Neuronal stem cell (in vitro differentiated cells): ENCODE measurements at regions not wholly inside any gene's neighbourhood (a gene's known extent, or its start where the extent isn't known, plus 50 kb on each side); places are given as distances from the start of the nearest gene placed in this dataset.
A peak's percentile ranks its signal among the peaks of the same experiment; 100 is the strongest.

Source experiments
- DNase-seq: peaks from one replicate; pipeline ENCODE4 v3.0.0-alpha.2; 2013; ENCODE audit warnings: low spot score
- H2AFZ ChIP-seq: one replicate; pipeline ENCODE4 v1.6.1; 2013; ENCODE audit warnings: mild to moderate bottlenecking, low read length, inconsistent platforms
- H2AK5ac ChIP-seq: 2 replicates; pipeline ENCODE4 v1.6.1; 2013; ENCODE audit warnings: low read depth, mild to moderate bottlenecking, inconsistent platforms, low read length, moderate library complexity, mixed read lengths
- H2BK120ac ChIP-seq: 2 replicates; pipeline ENCODE4 v1.6.1; 2013; ENCODE audit warnings: low read depth, mild to moderate bottlenecking, inconsistent platforms, low read length, moderate library complexity, mixed read lengths
- H2BK12ac ChIP-seq: one replicate; pipeline ENCODE4 v1.6.1; 2013; ENCODE audit warnings: low read length, inconsistent platforms
- H2BK15ac ChIP-seq: 2 replicates; pipeline ENCODE4 v1.6.1; 2013; ENCODE audit warnings: mild to moderate bottlenecking, low read length, inconsistent platforms, mixed read lengths
- H2BK5ac ChIP-seq: one replicate; pipeline ENCODE4 v1.6.1; 2013; ENCODE audit warnings: inconsistent platforms, mild to moderate bottlenecking, low read length, moderate library complexity
- H3K14ac ChIP-seq: one replicate; pipeline ENCODE4 v1.6.1; 2013; ENCODE audit warnings: low read length, inconsistent platforms
- H3K18ac ChIP-seq: 2 replicates; pipeline ENCODE4 v1.6.1; 2013; ENCODE audit warnings: low read length, inconsistent platforms
- H3K23ac ChIP-seq: 2 replicates; pipeline ENCODE4 v1.6.1; 2013; ENCODE audit warnings: low read depth, mild to moderate bottlenecking, mixed read lengths, low read length, inconsistent platforms; ENCODE audit not compliant: poor library complexity
- H3K27ac ChIP-seq: replicated peaks from 3 replicates; pipeline ENCODE4 v1.5.1; 2013; ENCODE audit warnings: low read length, inconsistent platforms
- H3K27me3 ChIP-seq, 3 experiments: 2 replicates each; pipeline ENCODE4 v1.6.1; 2013; ENCODE audit warnings: low read length in 3 of 3, mild to moderate bottlenecking in 2 of 3, inconsistent platforms in 1 of 3, low read depth in 1 of 3, mixed read lengths in 1 of 3, moderate library complexity in 1 of 3; ENCODE audit not compliant: control insufficient read depth in 3 of 3, insufficient read depth in 3 of 3
- H3K36me3 ChIP-seq, 2 donors: replicated peaks in 1 of 2; 2 replicates each; pipeline ENCODE4 v1.6.1; 2013; ENCODE audit warnings: low read length in 2 of 2; ENCODE audit not compliant: control insufficient read depth in 2 of 2, insufficient read depth in 2 of 2
- H3K4ac ChIP-seq: 2 replicates; pipeline ENCODE4 v1.6.1; 2013; ENCODE audit warnings: inconsistent platforms, mild to moderate bottlenecking, low read length, moderate library complexity
- H3K4me1 ChIP-seq, 2 donors: 1 replicate in 1 of 2; 2 replicates in 1 of 2; pipeline ENCODE4 v1.6.1; 2013; ENCODE audit warnings: low read length in 2 of 2, low read depth in 1 of 2; ENCODE audit not compliant: control insufficient read depth in 2 of 2, insufficient read depth in 1 of 2
- H3K4me2 ChIP-seq: one replicate; pipeline ENCODE4 v1.6.1; 2013; ENCODE audit warnings: mild to moderate bottlenecking, low read length, inconsistent platforms; ENCODE audit not compliant: insufficient read depth, poor library complexity, severe bottlenecking
- H3K4me3 ChIP-seq, 2 donors: 2 replicates each; pipeline ENCODE4 v1.5.1; 2013; ENCODE audit warnings: low read length in 2 of 2, mild to moderate bottlenecking in 2 of 2, inconsistent platforms in 1 of 2, moderate library complexity in 1 of 2
- H3K79me1 ChIP-seq: one replicate; pipeline ENCODE4 v1.6.1; 2013; ENCODE audit warnings: low read depth, mild to moderate bottlenecking, inconsistent platforms, low read length, moderate library complexity
- H3K9ac ChIP-seq: one replicate; pipeline ENCODE4 v1.6.1; 2013; ENCODE audit warnings: mild to moderate bottlenecking, low read depth, low read length, inconsistent platforms; ENCODE audit not compliant: poor library complexity
- H3K9me3 ChIP-seq, 2 donors: replicated peaks in 1 of 2; 2 replicates each; pipeline versions ENCODE3 to v1.6.1; 2013; ENCODE audit warnings: low read length in 2 of 2, mild to moderate bottlenecking in 2 of 2, inconsistent platforms in 1 of 2, low read depth in 1 of 2, mixed read lengths in 1 of 2, moderate library complexity in 1 of 2; ENCODE audit not compliant: control insufficient read depth in 2 of 2, insufficient read depth in 1 of 2
- H4K8ac ChIP-seq: one replicate; pipeline ENCODE4 v1.6.1; 2013; ENCODE audit warnings: low read depth, mild to moderate bottlenecking, inconsistent platforms, low read length, moderate library complexity
- H4K91ac ChIP-seq: one replicate; pipeline ENCODE4 v1.6.1; 2013; ENCODE audit warnings: low read length, low read depth, mild to moderate bottlenecking, inconsistent platforms; ENCODE audit not compliant: poor library complexity
- WGBS, 2 donors: extraction: QIAGEN DNeasy Blood & Tissue Kit; methylation state at CpG; one replicate each; pipeline ENCODE4 v1.1.7; 2013; ENCODE audit warnings: missing lambda C conversion rate in 2 of 2, mixed read lengths in 1 of 2; ENCODE audit not compliant: insufficient read length in 2 of 2, insufficient replicate concordance in 1 of 2; ENCODE audit errors: extremely low coverage in 2 of 2; 5-methylcytosine and 5-hydroxymethylcytosine counted together

DNA sequence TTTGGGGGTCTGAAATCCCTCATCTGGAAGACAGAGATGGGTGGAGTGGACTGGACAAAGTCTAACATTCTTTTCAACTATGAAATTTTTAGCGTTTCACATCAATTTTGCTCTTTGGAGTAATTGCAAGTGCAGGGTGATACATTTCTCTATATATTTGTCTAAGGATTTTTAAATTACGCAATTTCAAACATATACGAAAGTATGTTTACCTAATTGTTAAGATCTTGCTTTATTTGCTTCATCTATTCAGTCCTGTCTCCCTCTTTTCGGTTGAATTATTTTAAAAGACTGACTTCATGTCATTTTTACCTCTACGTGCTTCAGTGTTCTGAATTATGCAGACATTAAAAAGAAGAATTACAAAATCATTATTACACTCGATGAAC is 101.9 kb upstream of the CREB5 start:
- Histone ChIP-seq H2AK5ac (no peak overlapping the region), H2AFZ (no peak overlapping the region), H3K4me1 (peaks cover 0 to 9% of the 10 kb centered on the region in 2 donors), H3K79me1 (no peaks in the 10 kb centered on the region), H4K91ac (no peak overlapping the region), H4K8ac (no peak overlapping the region), H3K23ac (no peak overlapping the region), H3K4ac (no peak overlapping the region), H2BK15ac (no peak overlapping the region), H3K27me3 (peaks cover 0 to 22% (median 0%) of the 10 kb centered on the region in 3 experiments), H3K4me2 (no peak overlapping the region), H3K18ac (no peak overlapping the region), H3K14ac (no peak overlapping the region), H2BK120ac (no peak overlapping the region), H3K9ac (no peak overlapping the region), H3K9me3 (peaks cover 0 to 7% of the 10 kb centered on the region in 2 donors), H2BK12ac (no peak overlapping the region), H2BK5ac (no peak overlapping the region), H3K36me3 (no peaks in the 10 kb centered on the region), H3K27ac (no peak overlapping the region), H3K4me3 (no peak overlapping the region)
- no peak for DNase-seq
- WGBS, 2 donors, result no CpG with 5 or more reads among the region's 6 CpGs

DNA sequence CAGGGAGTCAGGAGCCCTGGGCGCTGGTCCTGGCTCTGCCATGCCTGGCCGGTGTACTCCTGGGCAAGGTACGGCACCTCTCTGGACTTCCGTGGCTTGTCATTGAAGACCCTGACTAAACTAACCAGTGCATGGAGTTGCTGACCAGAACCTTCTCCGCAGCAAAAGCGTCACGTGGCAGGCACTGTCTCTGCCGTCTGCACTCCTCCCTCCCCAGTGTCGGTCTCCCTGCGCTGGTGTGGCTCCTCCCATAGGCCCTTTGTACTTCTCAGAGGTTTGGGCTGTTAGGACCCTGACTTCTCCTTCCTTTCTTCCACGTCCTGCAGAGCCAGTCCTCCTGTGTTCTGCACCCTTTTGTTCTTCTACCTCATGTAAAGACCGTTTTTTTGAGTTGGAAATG is 100.6 kb upstream of the CREB5 start:
- H4K91ac ChIP-seq, result no peak overlapping the region

DNA sequence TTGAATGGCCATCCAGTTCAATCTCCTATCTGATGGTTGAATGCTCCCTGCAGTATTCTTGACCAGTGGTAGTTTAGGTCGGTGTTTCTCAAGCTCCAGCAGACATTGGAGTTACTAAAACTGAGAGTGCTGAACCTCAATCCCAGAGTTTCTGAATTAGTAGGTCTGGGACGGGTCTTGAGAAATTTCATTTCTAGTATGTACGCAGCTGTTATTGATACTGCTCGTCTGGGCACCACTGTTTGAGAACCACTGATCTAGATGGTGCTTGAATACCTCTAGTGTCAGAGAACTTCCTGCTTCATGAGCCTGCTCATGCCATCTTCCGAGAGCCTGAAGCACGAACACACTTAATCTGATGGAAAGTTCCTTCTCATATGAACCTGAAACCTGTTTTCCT is 99.4 kb upstream of the CREB5 start:
- Histone ChIP-seq H3K27me3 (peaks cover 0 to 29% (median 0%) of the 10 kb centered on the region in 3 experiments), H3K14ac (no peak overlapping the region), H3K9ac (no peak overlapping the region), H2BK120ac (no peak overlapping the region), H4K91ac (no peak overlapping the region), H2BK12ac (no peak overlapping the region), H3K4me2 (no peak overlapping the region), H3K9me3 (peaks cover 0 to 4% of the 10 kb centered on the region in 2 donors), H3K4me3 (no peak overlapping the region), H3K23ac (no peak overlapping the region), H3K79me1 (no peaks in the 10 kb centered on the region), H2AK5ac (no peak overlapping the region), H3K36me3 (no peaks in the 10 kb centered on the region), H3K4ac (no peak overlapping the region), H3K4me1 (peaks cover 0 to 9% of the 10 kb centered on the region in 2 donors), H2BK5ac (no peak overlapping the region), H2BK15ac (no peak overlapping the region), H3K18ac (no peak overlapping the region), H4K8ac (no peak overlapping the region), H3K27ac (no peak overlapping the region), H2AFZ (no peak overlapping the region)
- no peak for DNase-seq
- WGBS, 2 donors, result no CpG with 5 or more reads among the region's 6 CpGs

More for the DNA sequence above, 100.6 kb upstream of the CREB5 start:
- H2AFZ ChIP-seq, result no peak overlapping the region
- H3K27me3 ChIP-seq, result peaks cover 0 to 28% (median 0%) of the 10 kb centered on the region in 3 experiments
- H3K4me1 ChIP-seq, result peaks cover 0 to 9% of the 10 kb centered on the region in 2 donors
- H2BK15ac ChIP-seq, result no peak overlapping the region
- no CpG with 5 or more reads among the region's 12 CpGs for WGBS, 2 donors
- H3K79me1 ChIP-seq, result no peaks in the 10 kb centered on the region
- H3K27ac ChIP-seq, result no peak overlapping the region
- H3K4me3 ChIP-seq, result no peak overlapping the region
- no peak overlapping the region for H2BK12ac ChIP-seq
- H3K9me3 ChIP-seq, result peaks cover 0 to 7% of the 10 kb centered on the region in 2 donors
- H2BK120ac ChIP-seq, result no peak overlapping the region
- H2AK5ac ChIP-seq, result no peak overlapping the region
- no peak overlapping the region for H3K23ac ChIP-seq
- peak overlapping the region; percentile 13 for H3K18ac ChIP-seq
- no peak overlapping the region for H3K14ac ChIP-seq
- H3K9ac ChIP-seq, result no peak overlapping the region
- H3K4me2 ChIP-seq, result no peak overlapping the region
- H2BK5ac ChIP-seq, result no peak overlapping the region
- no peaks in the 10 kb centered on the region for H3K36me3 ChIP-seq
- no peak overlapping the region for H4K8ac ChIP-seq
- no peak overlapping the region for H3K4ac ChIP-seq
- DNase-seq, result no peak

DNA sequence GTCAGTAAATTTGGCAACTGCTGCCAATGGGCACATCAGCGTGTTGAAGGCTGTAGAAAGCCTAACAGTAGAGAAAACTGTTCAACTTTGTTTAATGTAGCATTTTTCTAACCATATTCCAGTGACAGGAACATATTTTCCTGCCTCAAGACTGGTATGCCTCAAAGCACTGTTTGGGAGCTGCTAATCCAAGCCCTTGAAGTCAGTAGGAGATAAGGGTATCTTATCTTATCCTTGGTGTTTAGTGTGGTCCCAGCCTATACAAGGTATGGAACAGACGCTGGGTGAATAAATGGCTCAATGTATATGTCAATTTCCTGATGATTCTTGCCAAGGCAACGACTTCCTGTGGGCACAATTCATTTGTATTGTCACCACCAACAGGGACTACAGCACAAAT is 97.5 kb upstream of the CREB5 start:
- no peak overlapping the region for H3K4ac ChIP-seq
- H2AFZ ChIP-seq, result no peak overlapping the region
- H2BK12ac ChIP-seq, result no peak overlapping the region
- no peak overlapping the region for H3K27ac ChIP-seq
- no peak overlapping the region for H3K4me3 ChIP-seq
- WGBS, 2 donors, result no CpG with 5 or more reads among the region's 3 CpGs
- H2BK120ac ChIP-seq, result no peak overlapping the region
- peaks cover 0 to 2% of the 10 kb centered on the region in 2 donors for H3K9me3 ChIP-seq
- H3K23ac ChIP-seq, result no peak overlapping the region
- H3K9ac ChIP-seq, result no peak overlapping the region
- no peak overlapping the region for H2AK5ac ChIP-seq
- H3K14ac ChIP-seq, result no peak overlapping the region
- no peaks in the 10 kb centered on the region for H3K79me1 ChIP-seq
- H3K4me2 ChIP-seq, result no peak overlapping the region
- no peak overlapping the region for H2BK15ac ChIP-seq
- H2BK5ac ChIP-seq, result no peak overlapping the region
- H4K8ac ChIP-seq, result no peak overlapping the region
- H3K18ac ChIP-seq, result no peak overlapping the region
- H3K27me3 ChIP-seq, result peaks cover 0 to 29% (median 0%) of the 10 kb centered on the region in 3 experiments
- H3K36me3 ChIP-seq, result no peaks in the 10 kb centered on the region
- peaks cover 0 to 9% of the 10 kb centered on the region in 2 donors for H3K4me1 ChIP-seq
- DNase-seq, result no peak
- H4K91ac ChIP-seq, result no peak overlapping the region
